Memory B cell (primary cell): ENCODE measurements at regions not wholly inside any gene's neighbourhood (a gene's known extent, or its start where the extent isn't known, plus 50 kb on each side); places are given as distances from the start of the nearest gene placed in this dataset.
"Not testable (repeated sequence)": the region's sequence is repeated elsewhere in the genome, so short reads cannot be mapped to it uniquely, and the experiment has no call there.

Experiments used
- ATAC-seq: fragments of 150-1000 bp; cut with Tn5 transposase; 2 replicates; pipeline ENCODE4 v1.10.0; 2021; ENCODE audit warnings: low read depth, mild to moderate bottlenecking, moderate library complexity
- DNase-seq, 2 donors: peaks; one replicate each; pipeline ENCODE4 v3.0.0; 2022; ENCODE audit warnings: low spot score in 2 of 2
- H3K27ac Mint-ChIP-seq: one replicate; pipeline ENCODE4 v1.8.0; 2022; ENCODE audit warnings: mild to moderate bottlenecking, moderate library complexity, mixed read lengths
- H3K27me3 Mint-ChIP-seq: one replicate; pipeline ENCODE4 v1.8.0; 2022; ENCODE audit warnings: mixed read lengths
- H3K36me3 Mint-ChIP-seq: one replicate; pipeline ENCODE4 v1.8.0; 2022; ENCODE audit warnings: mild to moderate bottlenecking, mixed read lengths
- H3K4me1 Mint-ChIP-seq: one replicate; pipeline ENCODE4 v1.8.0; 2022; ENCODE audit warnings: mixed read lengths
- H3K4me3 Mint-ChIP-seq: one replicate; pipeline ENCODE4 v1.8.0; 2022; ENCODE audit warnings: mild to moderate bottlenecking, moderate library complexity, mixed read lengths
- H3K9me3 Mint-ChIP-seq: one replicate; pipeline ENCODE4 v1.8.0; 2022; ENCODE audit warnings: mixed read lengths

DNA sequence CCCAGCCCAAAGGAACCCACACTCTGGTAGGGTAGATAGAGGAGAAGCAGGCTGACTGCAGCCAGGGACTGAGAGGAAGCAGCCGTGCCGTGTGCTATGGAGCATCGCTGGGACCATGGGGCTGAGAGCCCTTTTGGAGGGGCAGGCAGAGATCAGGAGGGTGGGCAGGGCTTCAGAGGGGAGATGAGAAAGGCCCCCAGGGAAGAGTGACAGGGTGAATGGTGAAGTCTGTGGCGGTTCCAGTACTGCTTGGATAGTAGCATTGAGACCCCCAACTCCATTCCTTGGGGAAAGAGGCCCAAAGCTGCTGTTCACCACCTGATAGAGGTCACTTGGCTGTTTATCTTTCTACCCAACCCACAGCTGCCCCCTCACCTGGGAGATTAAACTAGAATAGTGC is 80.0 kb upstream of the MRPS22 start:
- H3K9me3 Mint-ChIP-seq: no peaks in the 10 kb centered on the region
- no peak overlapping the region for H3K4me3 Mint-ChIP-seq
- no peak overlapping the region for H3K27ac Mint-ChIP-seq
- H3K27me3 Mint-ChIP-seq: peaks cover 8% of the 10 kb centered on the region
- DNase-seq (no peak), ATAC-seq (no peak)
- no peaks in the 10 kb centered on the region for H3K36me3 Mint-ChIP-seq
- no peaks in the 10 kb centered on the region for H3K4me1 Mint-ChIP-seq

DNA sequence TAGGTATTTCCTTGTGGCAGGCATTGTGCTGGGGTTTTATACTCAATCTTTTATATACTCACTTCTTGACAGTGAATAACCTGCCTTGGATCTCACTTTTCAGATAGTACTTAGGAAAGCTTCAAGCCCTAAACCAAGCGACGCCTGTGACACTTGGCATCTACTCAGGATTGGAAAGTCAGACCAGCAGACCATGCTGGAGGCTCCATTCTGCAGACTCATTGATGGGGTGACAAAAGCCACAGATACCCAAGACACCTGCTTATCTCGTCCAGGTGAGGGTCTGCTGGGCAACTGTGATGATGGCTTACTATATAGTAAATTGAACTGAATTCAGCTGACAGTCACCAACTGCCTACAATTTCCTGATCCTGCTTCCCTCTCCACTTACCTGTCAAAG is 79.4 kb upstream of the MRPS22 start:
- Mint-ChIP-seq H3K4me1 (no peaks in the 10 kb centered on the region), H3K27me3 (peaks cover 8% of the 10 kb centered on the region), H3K27ac (no peak overlapping the region), H3K36me3 (no peaks in the 10 kb centered on the region), H3K4me3 (no peak overlapping the region), H3K9me3 (no peaks in the 10 kb centered on the region)
- DNase-seq: no peak
- no peak for ATAC-seq

DNA sequence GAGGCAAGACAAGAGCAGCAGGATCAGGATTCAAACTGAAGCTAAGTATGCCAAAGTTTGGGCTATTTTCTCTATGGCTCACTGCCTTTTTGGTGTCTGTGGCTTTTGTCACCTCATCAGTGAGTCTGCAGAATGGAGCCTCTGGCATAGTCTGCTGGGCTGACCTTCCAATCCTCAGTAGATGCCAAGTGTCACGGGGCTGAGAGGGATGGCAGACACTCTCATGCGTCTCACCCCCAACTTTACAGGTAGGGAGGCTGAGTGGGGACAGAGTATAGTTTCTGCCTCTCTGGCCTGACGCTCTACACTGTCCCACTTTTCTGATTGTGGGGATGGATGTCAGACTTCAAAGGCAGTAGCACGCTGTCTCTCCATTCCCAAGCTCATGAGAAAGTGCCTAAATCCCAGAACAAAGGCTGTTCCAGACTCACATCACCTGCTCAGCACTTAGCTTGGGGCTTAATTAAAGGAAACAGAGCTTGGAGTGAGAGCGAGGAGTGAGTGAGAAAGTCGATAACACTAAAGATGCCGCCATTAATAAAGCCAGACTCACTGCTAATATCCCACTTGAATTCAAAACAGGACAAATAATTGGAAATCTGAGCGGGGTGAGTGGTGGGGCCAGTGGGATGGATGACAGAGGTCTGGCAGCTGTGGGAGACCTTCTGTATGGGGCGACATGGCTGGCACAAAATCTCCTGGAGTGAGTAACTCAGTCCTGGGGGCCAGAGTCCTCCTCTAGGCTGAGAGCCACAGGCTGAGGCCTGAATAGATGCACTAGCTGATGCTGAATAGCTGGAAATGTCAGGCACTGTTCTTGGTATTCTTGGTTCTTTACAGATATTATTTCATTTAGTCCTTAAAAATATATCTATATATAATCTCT is 78.4 kb upstream of the MRPS22 start:
- no peaks in the 10 kb centered on the region for H3K9me3 Mint-ChIP-seq
- no peaks in the 10 kb centered on the region for H3K4me1 Mint-ChIP-seq
- no peaks in the 10 kb centered on the region for H3K36me3 Mint-ChIP-seq
- H3K27me3 Mint-ChIP-seq: peaks cover 3% of the 10 kb centered on the region
- H3K4me3 Mint-ChIP-seq: no peak overlapping the region
- no peak overlapping the region for H3K27ac Mint-ChIP-seq
- DNase-seq (no peak), ATAC-seq (no peak)

DNA sequence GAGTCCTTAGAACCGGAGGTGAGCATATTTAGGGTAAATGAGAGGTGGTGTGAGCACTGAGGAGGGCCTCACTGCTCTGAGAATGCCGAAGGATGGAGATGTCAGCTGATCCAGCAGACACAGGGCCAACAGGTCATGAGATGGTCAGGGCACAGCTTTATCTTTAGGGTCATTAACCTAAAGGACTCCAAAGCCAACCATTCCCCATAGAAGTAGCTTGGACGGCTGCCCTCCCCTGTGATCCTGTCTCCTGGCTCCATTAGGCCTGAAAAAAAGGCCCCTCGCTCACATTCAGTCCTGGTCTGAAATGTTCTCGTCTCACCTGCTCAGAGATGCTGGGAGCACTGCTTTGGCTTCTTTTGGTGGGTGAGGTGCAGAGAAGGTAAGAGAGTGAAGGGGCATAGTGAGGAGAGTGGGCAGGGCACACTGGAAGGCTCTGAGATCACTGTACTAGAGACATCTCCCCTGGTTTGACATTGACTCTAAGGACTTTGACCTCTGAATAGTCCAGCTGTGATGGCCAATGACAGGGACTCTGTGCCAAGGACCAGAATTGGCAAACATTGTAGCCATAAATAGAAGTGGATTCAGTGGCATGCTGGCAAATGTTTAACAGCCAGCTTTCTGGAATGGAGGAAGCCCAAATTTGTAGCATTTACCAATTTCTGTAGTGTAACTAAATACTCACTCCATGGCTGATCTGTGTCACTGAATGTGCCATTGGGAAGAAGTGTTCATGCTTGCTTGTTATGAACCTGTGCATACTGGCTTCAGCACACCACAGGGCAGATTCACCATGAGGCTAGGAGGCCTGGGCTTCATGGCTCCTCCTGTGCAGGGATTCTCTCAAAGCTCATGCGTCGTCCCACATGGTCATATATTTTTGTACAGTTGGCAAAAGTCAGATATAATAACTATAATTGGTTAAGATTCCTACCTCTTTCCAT is 76.2 kb upstream of the MRPS22 start:
- no peak overlapping the region for H3K4me3 Mint-ChIP-seq
- H3K36me3 Mint-ChIP-seq: no peaks in the 10 kb centered on the region
- H3K9me3 Mint-ChIP-seq: peaks cover 3% of the 10 kb centered on the region
- H3K27me3 Mint-ChIP-seq: peaks cover 6% of the 10 kb centered on the region
- DNase-seq (no peak), ATAC-seq (no peak)
- H3K4me1 Mint-ChIP-seq: no peaks in the 10 kb centered on the region
- no peak overlapping the region for H3K27ac Mint-ChIP-seq

DNA sequence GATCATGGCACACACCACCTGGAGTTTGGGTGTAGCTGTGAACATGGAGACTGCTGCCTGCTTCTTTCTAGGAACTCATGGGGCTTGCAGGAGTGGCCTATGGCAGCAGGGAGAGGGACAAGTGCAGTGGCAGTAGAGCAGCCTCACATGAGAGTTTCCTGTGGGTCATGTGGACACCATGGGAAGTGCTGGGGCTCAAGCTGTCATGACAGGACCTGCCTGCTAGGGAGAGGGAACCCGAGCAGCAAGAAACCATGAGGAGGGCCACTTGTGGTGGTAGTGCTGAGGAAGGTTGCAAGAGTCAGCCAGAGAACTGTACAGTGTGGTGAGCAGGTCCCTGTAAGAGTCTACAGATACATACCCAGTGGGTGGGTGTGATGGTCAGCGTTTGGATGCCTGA is 73.8 kb upstream of the MRPS22 start:
- Mint-ChIP-seq H3K4me3 (no peak overlapping the region), H3K36me3 (no peaks in the 10 kb centered on the region), H3K27ac (no peak overlapping the region), H3K4me1 (no peaks in the 10 kb centered on the region), H3K9me3 (peaks cover 5% of the 10 kb centered on the region), H3K27me3 (peaks cover 11% of the 10 kb centered on the region)
- ATAC-seq (no peak), DNase-seq (no peak)

DNA sequence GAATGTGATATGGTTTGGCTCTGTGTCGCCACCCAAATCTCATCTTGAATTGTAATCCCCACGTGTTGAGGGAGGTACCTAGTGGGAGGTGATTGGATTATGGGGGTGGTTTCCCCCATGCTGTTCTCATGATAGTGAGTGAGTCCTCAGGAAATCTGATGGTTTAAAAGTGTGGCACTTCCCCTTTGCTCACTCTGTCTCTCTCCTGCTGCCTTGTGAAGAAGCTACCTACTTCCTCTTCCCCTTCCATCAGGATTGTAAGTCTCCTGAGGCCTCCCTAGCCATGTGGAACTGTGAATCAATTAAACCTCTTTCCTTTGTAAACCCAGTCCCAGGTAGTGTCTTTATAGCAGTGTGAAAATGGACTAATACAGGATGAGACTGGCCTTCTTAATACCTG is 73.2 kb upstream of the MRPS22 start:
- H3K36me3 Mint-ChIP-seq, H3K4me1 Mint-ChIP-seq, H3K4me3 Mint-ChIP-seq, H3K27ac Mint-ChIP-seq, H3K9me3 Mint-ChIP-seq, DNase-seq, ATAC-seq: not testable (repeated sequence)
- peaks cover 11% of the 10 kb centered on the region for H3K27me3 Mint-ChIP-seq

DNA sequence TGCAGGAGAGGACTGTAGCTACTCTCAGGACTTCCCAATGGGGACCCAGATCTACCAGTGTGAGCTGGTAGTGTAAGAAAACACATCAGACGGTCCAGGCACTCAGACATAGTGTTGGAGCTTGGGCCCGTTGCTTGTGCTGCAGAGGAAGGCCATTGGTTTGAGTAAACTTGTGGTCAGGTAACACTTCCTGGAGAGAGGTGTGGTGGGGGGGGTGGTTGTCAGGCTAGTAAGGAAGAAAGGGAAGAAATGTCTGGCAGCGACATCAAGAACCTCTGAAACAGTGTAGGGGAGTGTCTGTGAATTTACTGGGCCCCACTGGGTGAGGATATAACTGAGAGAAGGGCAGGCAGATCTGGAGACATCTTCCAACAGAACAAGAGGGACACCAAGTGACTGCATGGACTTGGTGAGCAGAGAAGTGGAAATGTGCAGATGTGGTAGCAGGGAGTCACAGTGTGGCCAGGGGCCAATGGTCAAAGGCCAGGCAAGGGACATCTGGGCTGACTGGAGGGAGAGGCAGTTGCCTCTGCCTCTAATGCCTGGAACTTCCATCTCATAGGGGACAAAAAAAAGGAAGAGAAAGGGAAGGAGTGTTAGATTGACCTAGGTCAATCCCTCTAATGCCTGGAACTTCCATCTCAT is 63.7 kb upstream of the MRPS22 start:
- no peaks in the 10 kb centered on the region for H3K36me3 Mint-ChIP-seq
- no peaks in the 10 kb centered on the region for H3K4me1 Mint-ChIP-seq
- no peak for DNase-seq
- no peak for ATAC-seq
- peaks cover 7% of the 10 kb centered on the region for H3K27me3 Mint-ChIP-seq
- no peak overlapping the region for H3K4me3 Mint-ChIP-seq
- H3K9me3 Mint-ChIP-seq: peaks cover 2% of the 10 kb centered on the region
- no peak overlapping the region for H3K27ac Mint-ChIP-seq

DNA sequence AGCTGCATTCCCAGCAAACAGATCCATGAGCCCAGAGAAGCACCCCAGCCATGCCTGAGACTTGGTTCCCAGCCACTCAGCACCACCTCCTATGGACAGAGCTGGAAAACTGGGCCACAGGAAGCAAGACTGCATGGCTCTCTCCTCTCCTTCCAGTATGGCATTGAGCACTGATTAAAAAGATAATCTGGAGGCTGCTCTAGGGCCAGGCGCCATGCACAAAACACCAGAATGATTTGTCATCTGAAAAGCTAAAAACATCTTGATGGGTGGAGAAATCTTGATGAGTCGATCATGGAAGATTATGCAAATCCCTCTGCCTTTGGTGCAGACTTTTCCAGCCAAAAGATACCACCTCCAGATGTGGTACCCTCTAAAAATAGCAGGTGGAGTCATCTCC is 62.7 kb upstream of the MRPS22 start:
- DNase-seq (no peak), ATAC-seq (no peak)
- no peak overlapping the region for H3K27ac Mint-ChIP-seq
- no peaks in the 10 kb centered on the region for H3K36me3 Mint-ChIP-seq
- peaks cover 2% of the 10 kb centered on the region for H3K9me3 Mint-ChIP-seq
- no peak overlapping the region for H3K4me3 Mint-ChIP-seq
- no peaks in the 10 kb centered on the region for H3K4me1 Mint-ChIP-seq
- peaks cover 7% of the 10 kb centered on the region for H3K27me3 Mint-ChIP-seq

DNA sequence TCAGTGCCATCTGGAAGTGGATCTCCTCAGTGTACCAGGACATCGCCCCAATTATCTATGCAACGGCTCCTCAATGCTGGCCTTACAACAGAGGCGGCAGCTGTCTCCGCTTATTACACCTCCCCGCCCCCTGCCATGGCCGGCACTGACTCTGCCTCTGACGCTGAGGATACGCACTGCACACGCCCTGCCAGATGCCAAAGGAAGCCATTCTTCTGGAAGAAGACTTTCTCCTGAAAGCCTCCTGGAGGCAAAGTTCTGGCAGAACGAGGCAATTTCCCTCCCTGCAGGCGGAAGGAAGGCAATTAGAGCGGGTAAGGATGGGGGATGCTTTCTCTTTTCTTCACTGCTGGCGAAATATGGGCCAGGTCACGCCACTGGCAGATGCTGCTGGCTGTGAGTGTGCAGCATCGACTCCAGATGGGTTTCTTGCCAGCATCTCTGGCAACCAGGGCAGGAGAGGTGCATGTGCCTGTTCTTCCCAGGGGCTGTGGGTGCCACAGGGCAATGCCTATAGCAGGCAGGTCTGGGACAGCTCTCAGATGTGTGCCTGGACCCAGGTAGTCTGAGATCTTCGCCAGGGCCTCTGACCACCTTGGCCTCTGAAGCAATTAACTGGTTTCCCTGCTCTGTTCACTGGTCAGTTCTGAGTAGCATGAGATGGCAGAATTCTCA is 62.2 kb upstream of the MRPS22 start:
- peaks cover 6% of the 10 kb centered on the region for H3K27me3 Mint-ChIP-seq
- H3K9me3 Mint-ChIP-seq: peaks cover 2% of the 10 kb centered on the region
- no peak for DNase-seq
- no peak for ATAC-seq
- H3K27ac Mint-ChIP-seq: no peak overlapping the region
- H3K4me1 Mint-ChIP-seq: no peaks in the 10 kb centered on the region
- no peaks in the 10 kb centered on the region for H3K36me3 Mint-ChIP-seq
- H3K4me3 Mint-ChIP-seq: no peak overlapping the region

DNA sequence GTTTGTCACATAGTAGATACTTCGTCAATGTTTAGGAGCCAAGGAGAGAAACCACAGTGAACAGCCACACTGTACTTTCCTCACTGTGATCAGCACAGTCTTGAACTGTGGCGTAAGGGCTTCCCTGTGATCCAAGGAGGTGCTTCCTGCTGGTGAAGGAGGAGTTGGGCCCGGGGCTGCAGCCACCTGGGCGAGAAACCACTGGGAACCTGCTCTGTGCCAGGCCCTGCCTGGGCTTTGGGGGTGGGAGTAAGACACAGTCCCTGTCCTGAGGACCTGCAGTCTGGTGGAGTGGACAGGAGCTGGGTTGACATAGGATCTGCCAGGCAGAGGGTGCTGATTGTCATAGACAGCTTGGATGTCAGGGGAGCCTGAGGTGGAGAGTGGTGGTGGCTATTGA is 60.5 kb upstream of the MRPS22 start:
- no peaks in the 10 kb centered on the region for H3K9me3 Mint-ChIP-seq
- peaks cover 6% of the 10 kb centered on the region for H3K27me3 Mint-ChIP-seq
- no peak overlapping the region for H3K27ac Mint-ChIP-seq
- no peaks in the 10 kb centered on the region for H3K4me1 Mint-ChIP-seq
- no peaks in the 10 kb centered on the region for H3K36me3 Mint-ChIP-seq
- no peak for ATAC-seq
- no peak for DNase-seq
- no peak overlapping the region for H3K4me3 Mint-ChIP-seq

DNA sequence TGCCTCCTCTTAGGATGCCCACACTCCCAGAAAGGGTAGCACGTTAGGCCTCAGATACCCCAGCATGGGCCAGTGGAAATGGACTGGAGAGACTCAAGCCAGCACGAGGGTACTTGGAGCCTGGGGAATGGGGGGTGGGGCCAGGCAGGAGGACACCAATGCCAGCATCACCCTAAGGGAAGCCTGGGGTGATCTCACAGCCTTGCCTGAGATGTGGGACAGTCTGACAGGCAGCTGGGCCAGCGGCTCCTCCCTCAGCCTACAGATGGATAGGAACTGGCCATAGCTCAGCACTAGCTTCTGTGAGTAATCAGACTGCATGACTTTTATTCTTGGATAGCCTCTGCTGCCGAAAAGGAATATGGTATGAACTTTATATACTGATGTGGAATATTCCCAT is 59.6 kb upstream of the MRPS22 start:
- peaks cover 6% of the 10 kb centered on the region for H3K27me3 Mint-ChIP-seq
- no peak for ATAC-seq

DNA sequence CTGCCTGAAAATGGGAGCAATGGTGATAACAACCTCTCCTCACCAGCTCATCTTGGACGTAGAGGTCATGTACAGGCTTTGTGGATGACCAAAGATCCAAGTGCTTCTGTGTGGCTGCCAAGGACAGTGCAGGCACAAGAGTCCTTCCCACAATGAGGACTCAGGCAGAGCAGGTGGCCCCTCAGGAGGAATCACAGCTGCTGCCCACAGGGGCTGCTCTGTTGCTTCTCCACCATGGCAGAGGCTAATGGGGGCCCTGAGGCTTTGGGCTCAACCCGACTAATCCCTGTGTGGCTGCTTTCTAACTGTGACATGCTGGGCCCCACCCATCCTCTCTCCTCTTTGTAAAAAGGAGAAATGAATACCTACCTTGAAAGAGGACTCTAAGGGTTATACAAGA is 58.1 kb upstream of the MRPS22 start:
- Mint-ChIP-seq H3K36me3 (no peaks in the 10 kb centered on the region), H3K4me1 (no peaks in the 10 kb centered on the region), H3K9me3 (no peaks in the 10 kb centered on the region), H3K4me3 (no peak overlapping the region), H3K27ac (no peak overlapping the region), H3K27me3 (no peaks in the 10 kb centered on the region)
- ATAC-seq (no peak), DNase-seq (no peak)

More for the DNA sequence above, 59.6 kb upstream of the MRPS22 start:
- no peaks in the 10 kb centered on the region for H3K4me1 Mint-ChIP-seq
- no peak for DNase-seq
- no peak overlapping the region for H3K4me3 Mint-ChIP-seq
- H3K36me3 Mint-ChIP-seq: no peaks in the 10 kb centered on the region
- no peak overlapping the region for H3K27ac Mint-ChIP-seq
- no peaks in the 10 kb centered on the region for H3K9me3 Mint-ChIP-seq

DNA sequence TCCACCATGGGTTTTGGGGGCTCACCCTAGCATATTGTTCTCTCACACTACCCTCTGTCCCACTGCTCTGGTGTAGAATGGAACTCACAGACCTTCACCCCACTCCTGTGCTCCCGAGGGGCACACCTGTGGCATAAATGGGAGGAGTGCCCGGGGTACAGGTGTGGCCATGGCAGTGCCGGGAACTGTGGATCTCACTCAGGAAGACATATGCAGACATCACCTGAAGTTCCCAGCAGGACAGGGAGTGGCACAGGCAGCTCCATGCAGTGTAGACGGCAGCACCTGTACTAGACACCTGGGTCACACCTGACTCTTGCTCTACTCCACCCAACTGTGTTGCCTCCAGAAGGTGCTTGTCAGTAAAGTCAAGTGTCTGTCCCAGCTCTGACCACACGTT is 57.6 kb upstream of the MRPS22 start:
- H3K4me3 Mint-ChIP-seq: no peak overlapping the region
- no peaks in the 10 kb centered on the region for H3K4me1 Mint-ChIP-seq
- no peak overlapping the region for H3K27ac Mint-ChIP-seq
- ATAC-seq: no peak
- no peaks in the 10 kb centered on the region for H3K9me3 Mint-ChIP-seq
- no peaks in the 10 kb centered on the region for H3K27me3 Mint-ChIP-seq
- no peak for DNase-seq
- no peaks in the 10 kb centered on the region for H3K36me3 Mint-ChIP-seq
